ENCODE measurements at regions not wholly inside any gene's neighbourhood (a gene's known extent, or its start where the extent isn't known, plus 50 kb on each side); places are given as distances from the start of the nearest gene placed in this dataset.

DNA sequence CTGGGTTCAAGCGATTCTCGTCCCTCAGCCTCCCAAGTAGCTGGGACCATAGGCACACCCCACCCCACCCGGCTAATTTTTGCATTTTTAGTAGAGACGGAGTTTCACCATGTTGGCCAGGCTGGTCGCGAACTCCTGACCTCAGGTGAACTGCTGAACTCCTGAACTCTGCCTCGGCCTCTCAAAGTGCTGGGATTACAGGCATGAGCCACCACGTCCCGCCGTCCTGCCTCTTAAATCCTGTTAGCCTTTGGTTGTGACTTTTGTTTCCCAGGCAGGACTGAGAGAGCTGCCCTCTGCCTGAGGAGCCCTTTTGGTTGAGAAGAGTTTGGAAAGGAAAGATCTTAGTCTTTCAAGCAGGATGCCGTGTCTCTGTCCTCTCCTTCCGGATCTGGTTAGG lies 59.3 kb upstream of the C1orf174 start:
- TF ChIP-seq PKNOX1 (IDR thresholded peaks at IDR 0.05) (no peak), ELF4 (IDR thresholded peaks at IDR 0.05) (no peak), CTBP1 (IDR thresholded peaks at IDR 0.05; ENCODE audit: borderline replicate concordance) (no peak), ZNF384 (IDR thresholded peaks at IDR 0.05) (no peak)
